Muscle of arm (tissue), 1 donor: ENCODE measurements at regions not wholly inside any gene's neighbourhood (a gene's known extent, or its start where the extent isn't known, plus 50 kb on each side); places are given as distances from the start of the nearest gene placed in this dataset.

Experiments used
- DNase-seq: peaks from one replicate; pipeline ENCODE4 v3.0.0-alpha.2; 2013

DNA sequence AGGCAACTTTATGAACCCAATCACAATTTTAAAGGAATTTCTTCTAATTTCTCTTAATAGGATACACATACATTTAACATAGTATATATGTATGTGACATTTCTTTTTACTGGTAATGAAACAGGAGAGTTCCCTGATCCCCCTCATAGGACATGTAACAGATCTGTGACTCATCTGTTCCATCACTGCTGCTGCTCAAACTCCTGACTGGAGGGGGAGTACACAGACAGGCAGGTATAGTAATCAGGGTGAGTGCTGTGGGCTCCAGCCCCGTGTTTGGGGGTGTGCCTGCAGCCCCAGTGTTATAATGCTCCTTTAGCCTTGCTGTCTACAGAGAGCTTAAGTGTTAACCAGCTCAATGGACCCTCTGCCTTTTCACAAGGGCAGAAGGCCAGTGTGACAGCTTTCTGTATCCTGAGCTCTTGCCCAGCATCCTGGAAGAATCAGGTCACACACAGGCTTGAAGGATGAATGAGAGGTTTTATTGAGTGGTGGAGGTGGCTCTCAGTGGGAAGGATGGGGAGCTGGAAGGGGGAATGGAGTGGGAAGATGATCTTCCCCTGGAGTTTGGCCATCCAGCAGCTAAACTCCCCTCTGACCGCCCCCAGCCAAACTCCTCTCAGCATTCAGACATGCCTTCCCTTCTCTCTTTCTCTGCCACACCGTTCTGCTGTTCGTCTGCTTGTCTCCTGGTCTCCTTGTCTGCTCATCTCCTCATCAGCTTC lies 161.3 kb downstream of the ZNF608 start:
- no peak for DNase-seq

DNA sequence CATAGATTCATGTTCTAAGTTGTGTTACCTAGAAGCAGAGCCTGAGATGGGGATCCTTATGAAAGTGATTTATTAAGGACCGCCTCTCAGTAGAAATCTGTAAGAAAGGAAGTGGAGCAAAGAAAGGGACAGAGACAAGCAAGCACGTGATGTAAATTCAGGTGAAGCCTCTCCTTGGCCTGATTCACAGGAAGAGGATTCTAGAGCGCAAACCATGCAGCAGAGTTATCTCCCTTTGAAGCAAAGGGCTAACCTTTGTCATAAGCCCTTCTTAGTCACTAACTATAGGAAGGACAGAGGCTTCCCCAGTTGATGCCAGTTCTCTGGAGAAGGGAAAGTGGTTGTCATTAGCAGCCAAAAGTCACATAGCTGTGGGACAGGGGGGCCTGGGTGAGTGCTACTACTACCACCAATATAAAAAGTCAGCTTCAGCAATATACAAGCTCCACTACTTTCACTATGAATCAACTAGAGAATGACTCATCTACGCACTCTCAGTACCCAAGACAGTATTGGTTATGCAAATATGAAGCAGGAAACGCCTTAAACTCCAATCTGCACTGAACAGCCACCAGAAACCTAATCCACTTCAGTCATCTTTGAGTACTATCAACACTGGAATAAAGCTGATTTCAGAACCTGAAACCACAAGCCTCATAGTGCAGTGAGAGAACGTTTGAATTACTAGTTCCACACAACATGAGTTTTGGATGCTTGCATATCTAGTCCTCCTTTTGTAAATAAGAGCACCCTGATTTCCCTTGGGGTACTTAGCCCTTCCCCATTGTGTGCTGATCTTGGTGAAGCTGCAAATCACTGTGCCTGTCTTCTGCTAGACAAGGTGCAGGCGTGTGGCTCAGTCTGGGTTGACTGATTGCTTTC lies 162.7 kb downstream of the ZNF608 start:
- no peak for DNase-seq

DNA sequence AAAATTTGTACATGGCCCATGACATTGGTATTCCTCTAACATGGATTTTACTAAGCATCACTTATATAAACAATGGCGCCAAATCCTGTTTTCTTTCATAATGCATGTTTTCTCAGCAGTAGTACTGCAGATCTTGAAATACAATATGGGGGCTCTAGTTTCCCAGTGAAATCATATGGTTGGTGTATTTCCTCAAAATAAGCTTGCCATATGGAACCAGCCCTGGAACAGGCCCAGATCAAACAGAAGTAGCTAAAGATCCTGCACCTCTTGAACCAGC lies 163.9 kb downstream of the ZNF608 start:
- DNase-seq = no peak

DNA sequence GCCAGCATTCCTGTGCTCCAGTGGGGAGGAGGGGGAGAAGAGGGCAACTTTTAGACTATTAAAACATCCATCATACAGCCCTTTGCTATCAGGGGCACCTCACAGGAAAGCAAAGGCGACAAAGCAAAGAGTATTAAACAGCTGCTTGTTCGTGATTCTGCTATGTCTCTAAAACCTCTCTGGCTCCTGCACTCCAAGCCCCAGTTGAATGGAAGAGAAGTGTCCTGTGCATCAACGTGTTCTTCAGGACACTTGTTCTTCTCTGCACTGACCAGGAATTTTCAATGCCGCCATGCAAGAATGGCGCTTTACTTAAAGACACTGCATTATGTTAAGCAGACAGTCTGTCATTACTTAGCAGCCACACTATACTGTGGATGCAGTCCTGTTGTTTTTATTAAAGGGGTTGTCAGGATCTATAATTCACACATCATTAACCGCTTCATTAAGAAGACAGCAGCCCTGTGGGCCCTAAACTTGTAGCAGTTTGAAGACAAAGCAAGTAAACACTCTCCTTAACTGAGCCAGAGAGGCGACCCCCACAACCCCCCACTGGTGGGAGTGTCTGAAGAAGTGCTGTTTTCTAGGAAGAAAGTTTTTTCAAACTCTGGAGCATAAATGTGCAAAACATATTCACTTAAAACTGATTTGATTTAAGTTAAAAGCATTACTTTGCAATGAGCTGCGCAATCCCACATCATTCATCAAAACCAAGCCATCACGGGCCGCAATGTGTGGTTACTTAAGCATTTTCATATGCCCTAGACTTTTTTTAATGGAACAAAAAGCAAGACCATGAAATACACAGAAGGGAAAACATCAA lies 164.5 kb downstream of the ZNF608 start:
- no peak for DNase-seq

DNA sequence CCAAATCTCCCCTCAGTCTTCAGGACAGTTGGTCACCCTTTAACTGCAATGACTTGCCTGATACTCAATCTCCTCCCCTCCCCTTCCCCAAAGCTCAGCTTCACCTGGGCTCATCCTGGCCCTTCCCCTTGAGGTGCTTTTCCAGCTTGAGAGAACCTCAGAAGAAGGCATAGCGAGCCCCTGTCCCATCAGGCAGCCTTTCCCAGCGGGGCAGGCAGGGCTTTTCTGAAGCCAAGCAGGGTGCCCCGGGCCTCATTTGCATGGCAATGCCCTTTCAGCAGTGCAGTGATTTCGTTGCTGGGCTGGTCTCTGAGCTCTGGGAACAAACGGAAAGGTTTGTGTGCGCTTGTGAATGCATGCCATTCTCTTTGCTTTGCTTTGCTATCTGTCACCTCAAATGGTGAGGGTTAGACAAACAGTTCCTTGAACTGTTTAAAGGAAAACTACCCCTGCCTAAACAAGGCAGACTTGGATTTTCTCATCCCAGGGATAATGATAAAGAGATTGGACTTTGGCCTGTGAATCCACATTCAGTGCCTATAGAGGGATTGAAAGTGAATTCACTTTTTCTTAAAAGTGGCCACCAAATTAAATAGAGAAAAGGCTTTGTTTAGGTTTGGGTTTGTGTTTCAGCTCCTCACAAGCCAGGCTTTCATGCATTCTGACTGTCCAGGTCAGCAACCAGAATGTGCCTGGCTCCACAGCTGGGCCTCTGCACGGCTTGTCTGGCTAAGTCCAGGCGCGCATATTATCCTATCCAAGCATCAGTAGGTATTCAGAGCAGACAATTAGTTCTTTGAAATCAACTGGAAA lies 165.3 kb downstream of the ZNF608 start:
- DNase-seq = no peak

DNA sequence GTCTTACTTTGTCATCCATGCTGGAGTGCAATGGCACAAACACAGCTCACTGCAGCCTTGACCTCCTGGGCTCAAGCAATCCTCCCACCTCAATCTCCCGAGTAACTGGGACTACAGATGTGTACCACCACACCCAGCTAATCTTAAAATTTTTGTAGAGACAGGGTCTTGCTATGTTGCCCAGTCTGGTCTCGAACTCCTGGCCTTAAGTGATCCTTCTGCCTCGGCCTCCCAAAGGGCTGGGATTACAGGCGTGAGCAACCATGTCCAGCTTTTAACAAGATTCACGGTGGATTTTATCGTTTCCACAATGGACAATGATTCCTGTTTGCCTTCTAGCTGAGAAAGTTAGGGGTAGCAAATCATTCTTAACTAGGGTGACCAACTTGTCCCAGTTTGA lies 165.9 kb downstream of the ZNF608 start:
- no peak for DNase-seq

DNA sequence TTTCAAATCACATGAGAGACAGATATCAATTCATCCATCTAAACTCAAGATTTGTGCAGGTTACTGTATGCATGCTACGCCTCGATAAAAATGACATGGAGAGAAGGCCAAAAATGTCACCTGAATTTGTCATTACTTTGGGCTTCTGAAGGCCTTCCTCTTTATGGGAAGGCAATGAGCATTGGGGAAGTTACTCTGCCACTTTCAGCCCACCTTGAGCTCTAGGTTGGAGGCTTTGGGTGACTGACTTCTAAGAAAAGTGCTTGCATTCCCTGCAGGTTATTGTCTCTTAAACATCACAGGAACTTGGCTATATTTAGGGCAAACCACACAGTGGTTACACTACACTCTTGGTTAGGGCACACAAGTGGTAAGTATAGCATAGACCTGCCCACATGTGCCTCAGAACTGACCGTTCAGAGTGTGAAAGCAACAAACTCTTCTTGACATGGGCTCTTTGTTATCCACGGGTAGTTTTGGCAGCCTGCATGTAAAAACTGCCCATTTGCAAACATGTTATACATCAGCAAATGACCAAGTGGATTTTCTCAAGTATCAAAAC lies 169.5 kb downstream of the ZNF608 start:
- DNase-seq = no peak

DNA sequence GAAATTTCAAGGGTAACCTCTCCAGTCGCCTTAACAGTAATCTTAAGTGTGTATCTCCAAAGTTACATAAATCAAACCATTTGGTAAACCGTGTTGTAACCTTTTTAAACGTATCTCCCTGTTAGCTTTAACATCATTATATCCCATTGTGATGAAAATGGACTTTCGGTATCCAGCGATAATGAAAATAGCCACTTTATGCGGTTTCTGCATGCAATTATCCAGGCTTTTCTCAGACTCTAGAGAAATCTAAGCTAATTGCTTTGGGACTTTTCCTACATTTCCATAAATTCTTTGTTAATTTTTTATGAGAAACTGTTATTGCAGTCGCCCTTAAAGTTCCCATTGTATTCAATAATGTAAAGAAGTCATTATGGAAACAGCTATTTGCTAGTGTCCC lies 170.7 kb downstream of the ZNF608 start:
- DNase-seq = no peak

DNA sequence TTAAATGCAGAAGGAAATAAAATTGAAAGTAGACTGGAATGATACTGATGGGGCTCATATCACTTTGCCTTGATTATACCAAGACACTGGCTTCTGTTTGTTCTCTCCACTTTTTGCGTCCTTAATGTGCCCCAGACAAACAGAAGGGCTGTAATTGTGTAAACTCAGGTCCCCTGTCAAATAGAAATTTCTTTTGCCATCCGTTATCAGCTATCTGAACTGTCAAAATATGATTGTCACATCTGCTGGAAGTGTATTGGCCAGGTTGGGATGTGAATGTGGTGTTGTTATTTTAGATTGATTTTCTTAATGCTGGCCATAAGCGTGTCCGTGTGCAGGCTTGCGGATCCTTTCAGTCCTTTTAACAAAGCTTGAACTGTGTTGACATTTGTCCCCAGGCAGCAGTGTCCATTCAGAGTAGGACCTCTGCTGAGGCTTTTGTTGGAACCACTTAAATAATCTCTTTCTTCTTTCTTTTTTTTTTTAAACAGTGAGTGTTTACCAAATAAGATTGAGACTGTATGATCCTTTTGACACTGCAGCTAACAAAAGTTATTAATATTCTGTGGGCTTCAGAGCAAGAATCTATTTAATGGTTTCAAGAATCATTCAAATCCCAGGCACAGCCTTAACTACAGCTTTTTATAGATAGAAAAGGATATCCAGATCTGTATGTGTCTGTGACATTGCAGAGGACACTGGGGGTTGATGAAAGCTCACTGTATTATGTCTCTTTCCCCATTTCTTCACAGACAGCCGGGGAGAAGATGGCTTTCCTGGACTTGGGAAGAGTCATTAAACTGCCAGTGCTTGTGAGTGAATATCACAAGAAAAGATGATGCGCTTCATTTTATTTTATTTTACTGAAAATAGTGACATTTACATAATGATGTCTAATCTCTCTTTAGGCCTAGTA lies 171.7 kb downstream of the ZNF608 start:
- no peak for DNase-seq

DNA sequence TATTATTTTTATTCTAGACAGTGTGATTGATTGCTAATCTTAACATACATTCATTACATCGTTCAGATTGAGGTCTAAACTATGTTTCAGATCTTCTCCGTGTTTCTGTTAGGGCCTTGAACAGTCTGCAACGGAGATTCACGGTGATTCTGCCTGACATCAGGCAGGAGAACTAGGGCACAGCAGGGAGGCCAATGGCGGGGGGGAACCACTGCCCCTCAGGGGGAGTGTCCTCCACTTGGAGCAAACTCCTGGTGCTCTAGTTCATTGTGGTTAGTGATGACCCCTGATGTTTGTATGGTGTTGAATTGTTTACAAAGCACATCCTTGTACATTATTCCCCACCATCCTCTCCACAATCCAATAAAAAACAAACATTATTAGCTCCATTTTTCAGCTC lies 173.5 kb downstream of the ZNF608 start:
- no peak for DNase-seq

DNA sequence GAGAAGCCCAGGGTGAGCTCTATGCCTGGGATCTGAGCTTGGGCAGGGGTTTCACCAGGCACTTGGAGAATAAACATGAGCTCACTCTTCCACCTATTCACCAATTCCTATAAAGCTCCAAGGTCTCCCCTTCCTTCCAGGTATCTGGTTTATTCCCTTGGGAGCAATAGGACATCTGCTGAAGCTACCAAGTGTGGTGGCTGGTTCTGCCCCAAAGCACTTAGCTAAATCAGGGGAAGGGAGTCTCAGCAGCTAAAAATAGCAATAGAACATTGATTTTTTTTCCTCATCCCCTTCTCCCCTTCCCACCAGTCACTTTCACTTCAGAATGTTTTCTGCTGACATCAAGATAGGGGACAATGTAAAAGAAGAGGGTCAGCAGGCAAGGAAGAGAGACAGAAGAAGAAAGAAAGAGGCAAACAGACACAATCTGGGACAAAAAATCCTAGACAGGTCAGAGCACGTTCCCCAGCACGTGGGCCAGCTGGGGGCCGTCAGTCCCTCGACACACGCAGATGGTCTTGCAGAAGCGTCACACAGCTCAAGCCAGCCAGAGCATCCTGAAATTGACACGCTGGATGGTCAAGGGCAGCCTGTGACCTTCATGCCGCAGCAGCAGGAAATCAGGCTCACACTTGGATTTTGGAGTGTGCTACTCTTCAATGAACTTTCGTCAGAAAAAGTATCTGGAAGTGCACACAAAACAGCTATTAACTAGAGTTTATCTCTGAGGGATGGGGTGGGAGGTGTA lies 176.0 kb downstream of the ZNF608 start:
- no peak for DNase-seq

DNA sequence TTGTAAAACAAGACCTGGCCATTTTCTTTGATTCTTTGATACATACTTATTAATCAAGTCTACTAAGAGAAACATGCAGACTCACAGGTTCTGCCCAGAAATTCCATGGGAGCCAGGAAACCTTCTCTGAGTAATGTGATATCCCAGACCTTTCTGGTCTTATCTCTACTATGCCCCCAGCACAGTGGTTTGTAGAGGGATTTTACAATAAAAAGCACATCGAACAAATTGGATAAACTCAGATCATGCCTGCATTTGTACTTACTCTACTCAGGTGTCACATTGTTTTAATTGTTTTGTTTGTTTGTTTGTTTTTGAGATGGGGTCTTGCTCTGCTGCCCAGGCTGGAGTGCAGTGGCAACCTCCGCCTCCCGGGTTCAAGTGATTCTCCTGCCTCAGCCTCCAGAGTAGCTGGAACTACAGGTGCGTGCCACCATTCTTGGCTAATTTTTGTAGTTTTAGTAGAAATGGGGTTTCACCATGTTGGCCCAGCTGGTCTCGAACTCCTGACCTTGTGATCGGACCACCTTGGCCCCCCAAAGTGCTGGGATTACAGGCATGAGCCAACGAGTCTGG lies 179.5 kb downstream of the ZNF608 start:
- no peak for DNase-seq

DNA sequence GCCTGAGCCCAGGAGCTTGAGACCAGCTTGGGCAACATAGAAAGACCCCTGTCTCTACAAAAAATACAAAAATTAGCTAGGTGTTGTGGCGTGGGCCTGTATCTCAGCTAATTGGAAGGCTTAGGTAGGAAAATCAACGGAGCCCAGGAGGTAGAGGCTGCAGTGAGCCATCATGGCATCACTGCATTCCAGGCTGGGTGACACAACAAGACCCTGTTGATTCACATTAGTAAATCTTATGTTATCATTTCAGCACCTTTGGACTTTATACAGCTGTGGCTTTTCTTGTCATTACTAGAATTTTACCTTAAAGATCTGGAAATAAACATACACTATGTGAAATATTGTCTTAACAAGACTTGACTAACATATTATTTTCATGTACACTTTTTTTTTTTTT lies 185.0 kb downstream of the ZNF608 start:
- no peak for DNase-seq

DNA sequence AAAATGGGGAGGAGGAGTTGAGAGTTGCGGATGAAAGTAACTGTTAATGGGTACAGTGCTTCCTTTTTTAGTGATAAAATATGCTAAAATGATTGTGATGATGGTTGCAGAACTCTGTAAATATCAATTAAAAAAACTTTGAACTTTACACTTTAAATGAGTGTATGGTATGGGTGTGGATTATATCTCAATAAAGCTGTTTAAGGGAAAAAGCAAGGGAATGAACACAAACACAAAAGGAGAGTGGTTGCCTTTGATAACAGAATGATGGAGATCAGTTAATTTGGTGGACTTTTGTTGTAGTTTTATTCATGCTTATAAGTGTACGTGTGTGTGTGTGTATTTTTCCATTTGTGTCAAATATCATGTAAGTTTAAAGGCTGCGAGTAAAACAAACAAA lies 186.1 kb downstream of the ZNF608 start:
- DNase-seq = no peak

DNA sequence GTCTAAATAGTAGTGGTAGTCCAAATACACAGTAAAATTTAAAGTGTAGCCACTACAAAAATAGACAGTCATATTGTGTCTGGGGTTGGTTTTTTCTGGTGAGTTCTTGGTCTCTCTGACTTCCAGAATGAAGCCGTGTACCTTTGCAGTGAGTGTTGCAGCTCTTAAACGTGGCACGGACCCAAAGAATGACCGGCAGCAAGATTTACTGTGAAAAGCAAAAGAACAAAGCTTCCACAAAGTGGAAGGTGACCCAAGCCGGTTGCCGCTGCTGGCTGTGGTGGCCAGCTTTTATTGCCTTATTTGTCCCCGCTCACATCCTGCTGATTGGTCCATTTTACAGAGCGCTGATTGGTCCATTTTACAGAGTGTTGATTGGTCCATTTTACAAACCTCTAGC lies 188.7 kb downstream of the ZNF608 start:
- DNase-seq = no peak

DNA sequence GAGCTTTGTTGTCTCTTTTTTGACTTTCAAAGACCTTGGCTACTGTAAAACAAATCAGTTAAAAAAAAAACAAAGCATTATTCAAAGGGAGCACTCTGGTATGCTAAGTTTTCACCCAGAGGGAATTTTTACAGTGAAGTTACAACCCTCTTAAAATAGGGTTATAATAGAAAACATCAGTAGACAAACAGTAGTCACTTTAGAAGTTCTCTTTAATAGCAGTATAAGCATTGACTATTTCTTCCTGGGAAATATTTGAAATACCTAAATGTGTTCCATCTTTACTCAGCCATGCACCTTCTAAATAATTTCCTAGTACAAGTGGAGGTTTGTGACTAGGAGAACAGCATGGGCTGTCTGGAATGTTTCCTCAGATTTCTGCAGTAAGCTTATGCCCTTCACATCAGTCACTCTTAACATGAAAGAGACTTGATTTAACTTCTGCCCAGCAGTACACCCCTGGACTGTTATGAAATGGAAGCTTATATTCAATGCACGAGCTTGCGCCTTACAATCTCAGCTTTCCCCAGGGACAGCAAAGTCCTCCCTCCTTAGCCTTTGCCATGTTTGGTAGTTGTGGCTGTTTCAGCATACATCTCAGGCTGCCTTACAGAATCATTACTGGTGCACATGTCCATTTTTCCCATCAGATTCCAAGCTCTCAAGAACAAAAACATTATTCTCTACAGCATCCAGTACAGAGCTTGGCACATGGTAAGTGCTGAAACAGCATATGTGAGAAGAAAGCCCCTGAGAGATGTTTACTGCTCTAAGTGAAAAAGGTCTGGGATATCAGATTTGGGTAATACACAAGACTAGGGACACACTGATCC lies 191.5 kb downstream of the ZNF608 start:
- no peak for DNase-seq

DNA sequence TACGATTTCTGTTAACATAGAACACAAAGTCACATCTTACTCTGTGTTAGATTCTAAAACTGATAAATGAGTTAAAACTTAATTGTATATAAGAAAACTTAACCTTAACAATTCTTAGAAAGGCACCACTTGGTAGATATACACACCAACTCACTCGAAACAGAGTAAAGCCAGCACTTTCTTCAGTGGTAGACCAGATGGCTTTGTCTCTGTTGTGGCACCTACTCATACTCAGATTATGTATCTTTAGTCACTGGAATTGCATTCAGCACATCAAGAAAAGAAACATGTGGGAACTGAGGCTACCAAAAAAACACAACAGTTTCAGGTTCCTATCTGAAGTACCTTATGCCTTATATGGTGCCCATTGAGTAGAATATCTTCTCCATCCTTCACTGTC lies 192.5 kb downstream of the ZNF608 start:
- DNase-seq = no peak

DNA sequence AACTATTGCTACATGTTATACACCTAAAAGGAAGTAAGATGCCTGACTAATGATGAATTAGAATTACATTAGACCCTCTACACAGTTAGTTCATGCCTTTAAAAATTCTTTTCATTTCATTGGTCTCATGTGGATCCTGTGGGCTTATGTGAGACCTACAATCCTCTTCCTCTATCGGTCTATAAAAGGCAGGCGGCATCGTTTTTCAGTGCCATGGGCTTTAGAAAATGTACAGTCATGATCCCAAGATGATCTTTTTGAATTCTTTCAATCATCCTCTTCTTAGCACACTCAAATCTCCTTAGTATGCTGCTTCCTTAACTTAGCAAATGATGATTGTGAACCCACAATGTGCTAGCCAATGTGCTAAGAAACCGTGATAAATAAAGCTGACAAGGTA lies 193.9 kb downstream of the ZNF608 start:
- DNase-seq = no peak

DNA sequence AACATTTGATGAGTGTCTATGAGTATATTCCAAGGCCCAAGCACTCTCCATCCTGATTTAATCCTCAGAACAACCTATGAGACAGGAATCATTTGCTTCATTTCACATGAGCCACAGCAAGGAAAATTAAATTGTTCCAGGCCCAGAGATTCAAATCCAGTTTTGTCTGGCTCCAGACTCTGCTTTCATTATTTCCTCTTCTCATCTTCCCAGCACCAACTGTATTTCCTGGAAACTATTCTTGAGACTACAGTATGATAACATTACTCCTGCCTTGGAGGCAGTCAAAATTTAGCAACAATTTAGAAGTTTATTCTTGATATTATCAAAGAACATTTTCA lies 194.5 kb downstream of the ZNF608 start:
- DNase-seq = no peak
